Neural cell (in vitro differentiated cells): ENCODE measurements at regions not wholly inside any gene's neighbourhood (a gene's known extent, or its start where the extent isn't known, plus 50 kb on each side); places are given as distances from the start of the nearest gene placed in this dataset.

Experiments used
- H2AFZ ChIP-seq: fragments of 200-600, 300-800 bp; sonication (generic), shearing (Covaris generic); 2 replicates; pipeline ENCODE4 v1.6.0; 2014; ENCODE audit warnings: low read depth, mild to moderate bottlenecking, antibody characterized with exemption, low read length, moderate library complexity
- H3F3A ChIP-seq: fragments of 200-600 bp; shearing (Covaris generic); 2 replicates; pipeline ENCODE4 v1.6.1; 2016; ENCODE audit warnings: mild to moderate bottlenecking, moderate library complexity, mixed read lengths, antibody characterized with exemption, low read length; ENCODE audit not compliant: insufficient read depth, poor library complexity, severe bottlenecking
- H3K27ac ChIP-seq: fragments of 200-600, 300-800 bp; sonication (generic), shearing (Covaris generic); 2 replicates; pipeline ENCODE4 v1.5.1; 2014; ENCODE audit warnings: mild to moderate bottlenecking, low read length, moderate library complexity
- H3K27me3 ChIP-seq: fragments of 300-800, 200-600 bp; sonication (generic), shearing (Covaris generic); 2 replicates; pipeline ENCODE4 v1.6.0; 2014; ENCODE audit warnings: mild to moderate bottlenecking, low read depth, low read length, moderate library complexity; ENCODE audit not compliant: insufficient read depth
- H3K36me3 ChIP-seq: fragments of 300-800, 200-600 bp; sonication (generic), shearing (Covaris generic); 2 replicates; pipeline ENCODE4 v1.5.1; 2014; ENCODE audit warnings: mild to moderate bottlenecking, antibody characterized with exemption, low read length, moderate library complexity; ENCODE audit not compliant: insufficient read depth
- H3K4me2 ChIP-seq: fragments of 300-800, 200-600 bp; sonication (generic), shearing (Covaris generic); 2 replicates; pipeline ENCODE4 v1.6.0; 2014; ENCODE audit warnings: mild to moderate bottlenecking, low read length
- H3K4me3 ChIP-seq: fragments of 300-800, 200-600 bp; sonication (generic), shearing (Covaris generic); 2 replicates; pipeline ENCODE4 v1.5.1; 2014; ENCODE audit warnings: mild to moderate bottlenecking, low read length, moderate library complexity
- H3K79me2 ChIP-seq: fragments of 200-600 bp; shearing (Covaris generic); replicated peaks from 2 replicates; pipeline ENCODE4 v1.6.0; 2014; ENCODE audit warnings: mild to moderate bottlenecking, low read length, moderate library complexity; ENCODE audit not compliant: insufficient read depth
- H3K9ac ChIP-seq: fragments of 300-800, 200-600 bp; sonication (generic), shearing (Covaris generic); 2 replicates; pipeline ENCODE4 v1.6.1; 2016; ENCODE audit warnings: mild to moderate bottlenecking, low read length, mixed read lengths
- H3K9me2 ChIP-seq: fragments of 200-600 bp; shearing (Covaris generic); 2 replicates; pipeline ENCODE4 v1.6.1; 2016; ENCODE audit warnings: mild to moderate bottlenecking, low read length, mixed read lengths; ENCODE audit not compliant: insufficient read depth
- H3K9me3 ChIP-seq: fragments of 200-600, 300-800 bp; sonication (generic), shearing (Covaris generic); 2 replicates; pipeline ENCODE4 v1.6.1; 2016; ENCODE audit warnings: mild to moderate bottlenecking, mixed run types, low read length, moderate library complexity, mixed read lengths
- H4K20me1 ChIP-seq: fragments of 200-600 bp; shearing (Covaris generic); 2 replicates; pipeline ENCODE4 v1.6.1; 2016; ENCODE audit warnings: mild to moderate bottlenecking, mixed run types; ENCODE audit not compliant: insufficient read depth
- CTCF ChIP-seq: fragments of 450-650 bp; IDR thresholded peaks from 2 replicates; pipeline ENCODE4 v1.5.1; 2014; ENCODE audit warnings: antibody characterized with exemption, mild to moderate bottlenecking, moderate library complexity; ENCODE audit not compliant: poor library complexity, severe bottlenecking
- EP300 ChIP-seq: fragments of 450-650 bp; conservative IDR thresholded peaks from 2 replicates; pipeline ENCODE4 v1.6.1; 2014; ENCODE audit warnings: antibody characterized with exemption, mild to moderate bottlenecking, moderate library complexity; ENCODE audit not compliant: poor library complexity, severe bottlenecking
- EZH2 ChIP-seq: fragments of 200-600, 300-800 bp; shearing (Covaris generic), sonication (generic); IDR thresholded peaks from 2 replicates; pipeline ENCODE4 v1.6.1; 2014; ENCODE audit warnings: antibody characterized with exemption, low read length, borderline replicate concordance, mild to moderate bottlenecking; ENCODE audit not compliant: insufficient read depth, poor library complexity, severe bottlenecking
- MXI1 ChIP-seq: fragments of 450-650 bp; conservative IDR thresholded peaks from 2 replicates; pipeline ENCODE4 v1.6.1; 2014; ENCODE audit warnings: antibody characterized with exemption, mild to moderate bottlenecking; ENCODE audit not compliant: poor library complexity, severe bottlenecking
- POLR2AphosphoS5 ChIP-seq: IDR thresholded peaks from 2 replicates; pipeline ENCODE4 v1.6.1; 2012
- RAD21 ChIP-seq: fragments of 450-650 bp; conservative IDR thresholded peaks from 2 replicates; pipeline ENCODE4 v1.6.1; 2014; ENCODE audit warnings: antibody characterized with exemption, mild to moderate bottlenecking, moderate library complexity
- SMC3 ChIP-seq: fragments of 450-650 bp; conservative IDR thresholded peaks from 2 replicates; pipeline ENCODE4 v1.6.1; 2014; ENCODE audit warnings: antibody characterized with exemption, mild to moderate bottlenecking, moderate library complexity; ENCODE audit not compliant: poor library complexity
- TAF1 ChIP-seq: IDR thresholded peaks from 2 replicates; pipeline ENCODE4 v1.6.1; 2012; ENCODE audit warnings: low read depth
- TF ChIP-seq, protein P1 (sequence below): IDR thresholded peaks from 2 replicates; pipeline ENCODE4 v1.6.1; 2012; ENCODE audit warnings: borderline replicate concordance

DNA sequence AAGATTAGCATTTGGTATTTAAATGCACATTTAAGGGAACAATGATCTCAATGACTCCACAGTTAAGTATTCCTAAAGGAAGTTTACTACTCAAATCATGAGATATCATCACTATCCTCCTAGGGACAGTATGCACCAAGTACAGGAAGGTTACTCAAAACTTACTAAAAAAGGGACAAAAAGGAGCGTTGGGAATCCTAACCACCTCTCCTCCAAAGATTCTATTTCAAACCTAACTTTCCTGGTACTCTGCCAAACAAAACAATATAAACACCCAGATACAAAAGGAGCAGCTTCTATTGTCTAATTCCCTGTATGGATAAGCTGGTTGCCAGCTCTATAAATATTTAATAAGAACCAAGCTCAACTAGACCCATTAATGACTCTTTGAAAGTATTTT is 377.7 kb downstream of the NUAK1 start:
- Histone ChIP-seq H3K36me3 (no peaks in the 10 kb centered on the region), H3F3A (no peaks in the 10 kb centered on the region), H3K4me2 (no peak overlapping the region), H3K27me3 (no peaks in the 10 kb centered on the region), H3K79me2 (no peaks in the 10 kb centered on the region), H3K9me3 (no peaks in the 10 kb centered on the region), H4K20me1 (no peaks in the 10 kb centered on the region), H3K9me2 (no peaks in the 10 kb centered on the region), H3K9ac (no peak overlapping the region), H2AFZ (no peak overlapping the region), H3K27ac (no peak overlapping the region), H3K4me3 (no peak overlapping the region)
- no peak for TF ChIP-seq RAD21
- TF ChIP-seq EP300 = no peak
- TF ChIP-seq EZH2 = no peak
- TF ChIP-seq POLR2AphosphoS5 = no peak
- TF ChIP-seq CTCF = no peak
- no peak for TF ChIP-seq MXI1
- TF ChIP-seq SMC3 = no peak
- TF ChIP-seq TAF1 = no peak
- TF ChIP-seq, protein P1, sequence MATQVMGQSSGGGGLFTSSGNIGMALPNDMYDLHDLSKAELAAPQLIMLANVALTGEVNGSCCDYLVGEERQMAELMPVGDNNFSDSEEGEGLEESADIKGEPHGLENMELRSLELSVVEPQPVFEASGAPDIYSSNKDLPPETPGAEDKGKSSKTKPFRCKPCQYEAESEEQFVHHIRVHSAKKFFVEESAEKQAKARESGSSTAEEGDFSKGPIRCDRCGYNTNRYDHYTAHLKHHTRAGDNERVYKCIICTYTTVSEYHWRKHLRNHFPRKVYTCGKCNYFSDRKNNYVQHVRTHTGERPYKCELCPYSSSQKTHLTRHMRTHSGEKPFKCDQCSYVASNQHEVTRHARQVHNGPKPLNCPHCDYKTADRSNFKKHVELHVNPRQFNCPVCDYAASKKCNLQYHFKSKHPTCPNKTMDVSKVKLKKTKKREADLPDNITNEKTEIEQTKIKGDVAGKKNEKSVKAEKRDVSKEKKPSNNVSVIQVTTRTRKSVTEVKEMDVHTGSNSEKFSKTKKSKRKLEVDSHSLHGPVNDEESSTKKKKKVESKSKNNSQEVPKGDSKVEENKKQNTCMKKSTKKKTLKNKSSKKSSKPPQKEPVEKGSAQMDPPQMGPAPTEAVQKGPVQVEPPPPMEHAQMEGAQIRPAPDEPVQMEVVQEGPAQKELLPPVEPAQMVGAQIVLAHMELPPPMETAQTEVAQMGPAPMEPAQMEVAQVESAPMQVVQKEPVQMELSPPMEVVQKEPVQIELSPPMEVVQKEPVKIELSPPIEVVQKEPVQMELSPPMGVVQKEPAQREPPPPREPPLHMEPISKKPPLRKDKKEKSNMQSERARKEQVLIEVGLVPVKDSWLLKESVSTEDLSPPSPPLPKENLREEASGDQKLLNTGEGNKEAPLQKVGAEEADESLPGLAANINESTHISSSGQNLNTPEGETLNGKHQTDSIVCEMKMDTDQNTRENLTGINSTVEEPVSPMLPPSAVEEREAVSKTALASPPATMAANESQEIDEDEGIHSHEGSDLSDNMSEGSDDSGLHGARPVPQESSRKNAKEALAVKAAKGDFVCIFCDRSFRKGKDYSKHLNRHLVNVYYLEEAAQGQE = no peak

DNA sequence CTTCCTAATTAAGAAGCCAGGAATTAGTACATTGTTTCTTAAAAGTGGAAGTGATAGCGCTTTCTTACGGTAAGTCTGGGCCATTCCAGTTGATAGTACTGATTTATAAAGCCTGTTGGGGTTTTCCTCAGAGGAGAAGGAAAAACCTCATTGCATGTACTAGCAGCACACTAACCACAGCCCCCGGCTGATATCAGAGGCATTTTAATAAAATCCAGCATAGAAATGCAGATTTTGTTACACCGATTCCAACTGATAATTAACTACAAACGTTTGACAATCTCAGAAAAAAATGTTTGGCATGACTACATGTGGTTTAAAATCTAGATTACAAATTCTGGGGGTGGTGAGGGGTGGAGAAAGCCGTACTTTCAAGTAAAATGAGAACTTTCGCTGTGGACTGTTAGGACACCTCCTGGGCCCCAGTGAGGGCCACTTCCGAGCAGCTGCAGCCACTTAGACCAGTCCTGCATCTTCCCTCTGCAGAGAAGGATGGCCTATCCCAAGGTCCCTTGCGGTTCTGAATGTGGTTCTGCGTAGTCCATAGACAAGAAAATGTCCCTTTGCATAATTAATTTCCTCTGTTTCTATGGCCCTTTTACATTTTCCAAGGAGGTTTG is 374.4 kb downstream of the NUAK1 start:
- H3K27me3 ChIP-seq = no peaks in the 10 kb centered on the region
- TF ChIP-seq EP300 (no peak), RAD21 (no peak), SMC3 (no peak), CTCF (no peak), POLR2AphosphoS5 (no peak), TAF1 (no peak), MXI1 (no peak), EZH2 (no peak)
- TF ChIP-seq, protein P1 = no peak

More for the DNA sequence above, 374.4 kb downstream of the NUAK1 start:
- H3K79me2 ChIP-seq = no peaks in the 10 kb centered on the region
- H3K4me3 ChIP-seq = no peak overlapping the region
- no peak overlapping the region for H3K27ac ChIP-seq
- H4K20me1 ChIP-seq = no peaks in the 10 kb centered on the region
- no peaks in the 10 kb centered on the region for H3K9me3 ChIP-seq
- no peak overlapping the region for H2AFZ ChIP-seq
- H3K9ac ChIP-seq = no peak overlapping the region
- no peaks in the 10 kb centered on the region for H3K9me2 ChIP-seq
- H3K36me3 ChIP-seq = no peaks in the 10 kb centered on the region
- no peaks in the 10 kb centered on the region for H3F3A ChIP-seq
- no peak overlapping the region for H3K4me2 ChIP-seq
